ENCODE measurements at regions not wholly inside any gene's neighbourhood (a gene's known extent, or its start where the extent isn't known, plus 50 kb on each side); places are given as distances from the start of the nearest gene placed in this dataset.

GRCh38 chr6:145383428-145383827 is 351.9 kb downstream of the EPM2A start (continued):
- TF ChIP-seq ZNF138 (CRISPR knock-in tag; conservative IDR thresholded peaks at IDR 0.05) = no peak
- TF ChIP-seq ZNF425 (CRISPR knock-in tag; conservative IDR thresholded peaks at IDR 0.05) = no peak

- DNase-seq (ENCODE audit: low spot score) = no peak
- Mint-ChIP-seq H3K27me3 (ENCODE audit: low read depth) (no peaks in the 10 kb centered on the region), H3K4me3 (no peak overlapping the region), H3K4me1 (no peaks in the 10 kb centered on the region), H3K9me3 (peaks cover 4% of the 10 kb centered on the region), H3K27ac (no peak overlapping the region), H3K36me3 (no peaks in the 10 kb centered on the region)
- ChIA-PET POLR2A (no interaction called here), CTCF (no interaction called here)
- no peak for ATAC-seq
- no peak for TF ChIP-seq ZNF232 (CRISPR knock-in tag; IDR thresholded peaks at IDR 0.05)
- TF ChIP-seq GABPB1 (CRISPR knock-in tag; IDR thresholded peaks at IDR 0.05) = no peak
- TF ChIP-seq NR1H2 (CRISPR knock-in tag; IDR thresholded peaks at IDR 0.05) = no peak
- no peak for TF ChIP-seq ZNF671 (CRISPR knock-in tag; IDR thresholded peaks at IDR 0.05)
- TF ChIP-seq ZNF425 (CRISPR knock-in tag; conservative IDR thresholded peaks at IDR 0.05) = no peak
- no peak for TF ChIP-seq CTCF (IDR thresholded peaks at IDR 0.05)
- no peak for TF ChIP-seq ERG (CRISPR knock-in tag; IDR thresholded peaks at IDR 0.05)
- no peak for TF ChIP-seq TEAD1 (CRISPR knock-in tag; IDR thresholded peaks at IDR 0.05)
- no peak for TF ChIP-seq ZNF532 (CRISPR knock-in tag; IDR thresholded peaks at IDR 0.05; ENCODE audit: borderline replicate concordance)
- no peak for TF ChIP-seq NR2C2 (CRISPR knock-in tag; IDR thresholded peaks at IDR 0.05)
- TF ChIP-seq HMGXB4 (CRISPR knock-in tag; IDR thresholded peaks at IDR 0.05) = no peak
- no peak for TF ChIP-seq E2F1 (CRISPR knock-in tag; IDR thresholded peaks at IDR 0.05)
- TF ChIP-seq CREM (CRISPR knock-in tag; IDR thresholded peaks at IDR 0.05) = no peak
- no peak for TF ChIP-seq ZNF317 (CRISPR knock-in tag; IDR thresholded peaks at IDR 0.05; ENCODE audit: borderline replicate concordance, low read depth)
- TF ChIP-seq TEAD4 (CRISPR knock-in tag; IDR thresholded peaks at IDR 0.05) = no peak
- no peak for TF ChIP-seq ZMAT4 (CRISPR knock-in tag; IDR thresholded peaks at IDR 0.05)
- no peak for TF ChIP-seq E2F5 (CRISPR knock-in tag; IDR thresholded peaks at IDR 0.05)
Observed at GRCh38 chr6:145384503-145384902, 350.8 kb downstream of the EPM2A start.

Measured in WTC11 (cell line).